Right atrium auricular region (tissue), 2 donors: ENCODE measurements at regions not wholly inside any gene's neighbourhood (a gene's known extent, or its start where the extent isn't known, plus 50 kb on each side); places are given as distances from the start of the nearest gene placed in this dataset.

Source experiments
- DNase-seq: peaks from one replicate; pipeline ENCODE4 v3.0.0-alpha.2; 2019; ENCODE audit warnings: low spot score
- H3K27ac ChIP-seq, 2 donors: fragments of 200-600 bp; sonication (generic); 1 replicate in 1 of 2; 2 replicates in 1 of 2; pipeline ENCODE4 v1.5.1; 2016 to 2019
- H3K27me3 ChIP-seq, 2 donors: fragments of 200-600 bp; sonication (generic); one replicate each; pipeline versions ENCODE4 v1.5.1 to v1.6.0; 2017 to 2019
- H3K36me3 ChIP-seq: fragments of 200-600 bp; sonication (generic); one replicate; pipeline ENCODE4 v1.5.1; 2016
- H3K4me1 ChIP-seq, 2 donors: fragments of 200-600 bp; sonication (generic); one replicate each; pipeline versions ENCODE4 v1.5.1 to v1.6.0; 2017 to 2019
- H3K4me3 ChIP-seq, 2 donors: fragments of 200-600 bp; sonication (generic); 1 replicate in 1 of 2; 2 replicates in 1 of 2; pipeline ENCODE4 v1.5.1; 2017 to 2019; ENCODE audit warnings: mild to moderate bottlenecking in 1 of 2, moderate library complexity in 1 of 2
- H3K9me3 ChIP-seq, 2 donors: fragments of 200-600 bp; sonication (generic); one replicate each; pipeline ENCODE4 v1.5.1; 2019
- CTCF ChIP-seq, 2 donors: fragments of 200-600 bp; sonication (generic); IDR thresholded peaks; one replicate each; pipeline ENCODE4 v1.5.1; 2019; ENCODE audit warnings: antibody characterized with exemption in 2 of 2

- DNase-seq, result no peak
- Histone ChIP-seq H3K9me3 (no peaks in the 10 kb centered on the region), H3K4me3 (no peak overlapping the region), H3K4me1 (no peaks in the 10 kb centered on the region), H3K27ac (no peak overlapping the region), H3K27me3 (no peaks in the 10 kb centered on the region), H3K36me3 (no peaks in the 10 kb centered on the region)
- TF ChIP-seq CTCF (IDR thresholded peaks at IDR 0.05), result no peak
Measured at GRCh38 chr2:183416753-183417152, 292.5 kb downstream of the NUP35 start.

GRCh38 chr2:183426825-183427224 is 302.6 kb downstream of the NUP35 start:
- no peaks in the 10 kb centered on the region for H3K36me3 ChIP-seq
- no peaks in the 10 kb centered on the region for H3K4me1 ChIP-seq
- no peak overlapping the region for H3K27ac ChIP-seq
- no peak for TF ChIP-seq CTCF (IDR thresholded peaks at IDR 0.05)
- H3K9me3 ChIP-seq, result no peaks in the 10 kb centered on the region
- H3K4me3 ChIP-seq, result no peak overlapping the region
- H3K27me3 ChIP-seq, result no peaks in the 10 kb centered on the region
- no peak for DNase-seq

GRCh38 chr2:183427558-183427957 is 303.3 kb downstream of the NUP35 start:
- Histone ChIP-seq H3K9me3 (no peaks in the 10 kb centered on the region), H3K4me3 (no peak overlapping the region), H3K27ac (no peak overlapping the region), H3K36me3 (no peaks in the 10 kb centered on the region), H3K4me1 (no peaks in the 10 kb centered on the region), H3K27me3 (no peaks in the 10 kb centered on the region)
- no peak for TF ChIP-seq CTCF (IDR thresholded peaks at IDR 0.05)
- no peak for DNase-seq

GRCh38 chr2:183428881-183429280 is 304.6 kb downstream of the NUP35 start:
- TF ChIP-seq CTCF (IDR thresholded peaks at IDR 0.05), result no peak
- Histone ChIP-seq H3K9me3 (no peaks in the 10 kb centered on the region), H3K36me3 (no peaks in the 10 kb centered on the region), H3K27ac (no peak overlapping the region), H3K27me3 (no peaks in the 10 kb centered on the region), H3K4me3 (no peak overlapping the region), H3K4me1 (no peaks in the 10 kb centered on the region)
- DNase-seq, result no peak

GRCh38 chr2:183438541-183438940 is 314.3 kb downstream of the NUP35 start:
- no peak for DNase-seq
- no peaks in the 10 kb centered on the region for H3K36me3 ChIP-seq
- H3K4me3 ChIP-seq, result no peak overlapping the region
- no peak overlapping the region for H3K27ac ChIP-seq
- no peaks in the 10 kb centered on the region for H3K4me1 ChIP-seq
- no peaks in the 10 kb centered on the region for H3K27me3 ChIP-seq
- TF ChIP-seq CTCF (IDR thresholded peaks at IDR 0.05), result no peak
- H3K9me3 ChIP-seq, result no peaks in the 10 kb centered on the region

- Histone ChIP-seq H3K4me1 (no peaks in the 10 kb centered on the region), H3K4me3 (no peak overlapping the region), H3K36me3 (no peaks in the 10 kb centered on the region), H3K27me3 (no peaks in the 10 kb centered on the region), H3K9me3 (no peaks in the 10 kb centered on the region), H3K27ac (no peak overlapping the region)
- DNase-seq, result no peak
- no peak for TF ChIP-seq CTCF (IDR thresholded peaks at IDR 0.05)
Measured at GRCh38 chr2:183455056-183455455, 330.8 kb downstream of the NUP35 start.
